ENCODE measurements at regions not wholly inside any gene's neighbourhood (a gene's known extent, or its start where the extent isn't known, plus 50 kb on each side); places are given as distances from the start of the nearest gene placed in this dataset.
"Not testable (repeated sequence)": the region's sequence is repeated elsewhere in the genome, so short reads cannot be mapped to it uniquely, and the experiment has no call there.

GRCh38 chr18:60911504-60911903 is 421.7 kb upstream of the CDH20 start:
- no peak for ATAC-seq
- Mint-ChIP-seq H3K4me1 (ENCODE audit: low read depth) (no peaks in the 10 kb centered on the region), H3K4me3 (no peak overlapping the region), H3K9me3 (ENCODE audit: insufficient read depth) (no peaks in the 10 kb centered on the region), H3K27me3 (ENCODE audit: low read depth) (no peaks in the 10 kb centered on the region), H3K36me3 (ENCODE audit: low read depth) (no peaks in the 10 kb centered on the region), H3K27ac (no peak overlapping the region)
- ChIA-PET CTCF (no interaction called here), POLR2A (no interaction called here)
- no peak for DNase-seq

- H3K27me3 Mint-ChIP-seq (ENCODE audit: low read depth), result no peaks in the 10 kb centered on the region
- no peaks in the 10 kb centered on the region for H3K9me3 Mint-ChIP-seq (ENCODE audit: insufficient read depth)
- H3K4me1 Mint-ChIP-seq (ENCODE audit: low read depth), result no peaks in the 10 kb centered on the region
- no peak overlapping the region for H3K27ac Mint-ChIP-seq
- POLR2A ChIA-PET, result no interaction called here
- CTCF ChIA-PET, result no interaction called here
- no peak for DNase-seq
- no peak overlapping the region for H3K4me3 Mint-ChIP-seq
- no peaks in the 10 kb centered on the region for H3K36me3 Mint-ChIP-seq (ENCODE audit: low read depth)
- ATAC-seq, result no peak
Observed at GRCh38 chr18:60915160-60915559, 418.1 kb upstream of the CDH20 start.

GRCh38 chr18:60918862-60919261 is 414.4 kb upstream of the CDH20 start:
- CTCF ChIA-PET; H3K4me1 Mint-ChIP-seq (ENCODE audit: low read depth); H3K36me3 Mint-ChIP-seq (ENCODE audit: low read depth); H3K9me3 Mint-ChIP-seq (ENCODE audit: insufficient read depth); POLR2A ChIA-PET; H3K27me3 Mint-ChIP-seq (ENCODE audit: low read depth); H3K27ac Mint-ChIP-seq; DNase-seq; H3K4me3 Mint-ChIP-seq; ATAC-seq: not testable (repeated sequence)

DNA sequence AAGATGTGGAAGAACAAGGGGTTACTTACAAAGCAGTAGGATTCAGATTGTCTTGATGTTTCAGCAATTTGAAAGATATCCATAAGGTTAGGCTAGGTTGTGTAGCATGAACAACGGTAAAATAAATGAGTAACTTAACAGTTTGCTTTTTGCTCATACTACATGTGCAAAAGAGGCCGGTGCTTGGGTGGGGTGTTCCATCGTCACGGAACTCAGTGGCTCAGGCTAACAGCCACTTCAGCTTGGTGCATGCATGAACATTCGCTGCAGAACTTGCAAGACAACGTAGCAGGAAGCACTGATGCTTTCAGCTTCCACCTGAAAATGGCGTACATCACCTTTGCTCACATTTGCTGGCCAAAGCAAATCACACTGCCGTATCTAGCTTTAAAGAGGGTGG is 407.3 kb upstream of the CDH20 start:
- ChIA-PET CTCF (no interaction called here), POLR2A (no interaction called here)
- no peaks in the 10 kb centered on the region for H3K27me3 Mint-ChIP-seq (ENCODE audit: low read depth)
- no peak for ATAC-seq
- H3K4me1 Mint-ChIP-seq (ENCODE audit: low read depth), result no peaks in the 10 kb centered on the region
- H3K9me3 Mint-ChIP-seq (ENCODE audit: insufficient read depth), result no peaks in the 10 kb centered on the region
- H3K27ac Mint-ChIP-seq, result no peak overlapping the region
- H3K36me3 Mint-ChIP-seq (ENCODE audit: low read depth), result no peaks in the 10 kb centered on the region
- no peak for DNase-seq
- no peak overlapping the region for H3K4me3 Mint-ChIP-seq

DNA sequence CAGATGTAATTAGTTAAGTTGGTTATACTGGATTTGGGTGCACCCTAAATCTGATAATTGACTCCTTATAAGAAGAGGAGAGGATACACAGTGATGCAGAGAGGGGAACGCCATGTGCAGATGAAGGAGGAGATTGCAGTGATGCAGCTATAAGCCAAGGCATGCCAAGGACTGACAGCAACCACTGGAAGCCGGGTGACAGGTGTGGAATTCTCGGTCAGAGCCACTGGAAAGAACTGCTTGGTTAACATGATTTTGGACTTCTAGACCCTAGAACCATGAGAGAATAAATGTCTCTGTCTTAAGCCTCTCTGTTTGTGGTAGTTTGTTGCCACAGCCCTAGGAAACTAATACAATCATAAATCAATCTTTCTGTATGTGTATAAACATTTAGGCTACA is 403.3 kb upstream of the CDH20 start:
- Mint-ChIP-seq H3K4me1 (ENCODE audit: low read depth) (no peaks in the 10 kb centered on the region), H3K27ac (no peak overlapping the region), H3K4me3 (no peak overlapping the region), H3K36me3 (ENCODE audit: low read depth) (no peaks in the 10 kb centered on the region), H3K9me3 (ENCODE audit: insufficient read depth) (peaks cover 14% of the 10 kb centered on the region), H3K27me3 (ENCODE audit: low read depth) (no peaks in the 10 kb centered on the region)
- no peak for ATAC-seq
- ChIA-PET CTCF (no interaction called here), POLR2A (no interaction called here)
- no peak for DNase-seq

DNA sequence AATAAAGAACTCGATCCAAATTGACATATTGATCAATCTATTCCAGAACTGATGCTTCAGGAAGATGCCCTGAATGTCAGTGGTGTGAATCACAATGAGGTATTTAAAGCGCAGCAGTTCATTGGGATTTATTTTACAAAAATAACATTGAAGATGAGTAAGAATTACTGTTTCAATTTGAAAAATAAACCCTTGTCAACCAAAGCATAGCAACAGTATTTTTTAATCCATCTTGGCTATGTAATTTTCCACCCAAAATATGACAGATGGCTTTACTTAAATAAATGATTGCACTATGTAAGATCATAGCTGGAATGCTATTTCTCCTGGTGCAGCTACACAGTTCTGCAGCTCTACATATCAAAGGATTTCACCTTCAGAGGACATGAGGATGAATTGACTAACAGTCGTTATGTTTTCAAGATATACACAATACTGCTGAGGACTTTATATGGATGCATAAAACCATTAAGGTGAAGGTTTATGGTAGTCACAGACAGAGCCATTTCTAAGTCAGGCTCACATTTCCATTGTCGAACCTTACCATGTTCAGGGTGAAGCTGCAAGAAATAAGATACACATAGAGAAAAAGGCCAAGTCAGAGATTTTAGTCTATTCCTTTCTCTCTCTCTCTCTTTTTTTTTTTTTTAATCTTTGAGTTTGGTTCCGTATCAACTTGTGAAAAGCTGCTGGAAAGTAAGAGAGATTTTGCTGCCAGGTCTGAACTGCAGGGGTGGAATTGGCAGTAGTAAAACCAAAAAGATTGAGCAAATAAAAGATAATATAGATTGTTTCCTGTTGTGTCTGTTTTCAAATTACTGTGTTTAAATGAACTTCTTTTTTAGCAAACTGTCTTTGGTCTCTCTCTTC is 398.0 kb upstream of the CDH20 start:
- no peak for DNase-seq
- H3K4me3 Mint-ChIP-seq, result no peak overlapping the region
- H3K27me3 Mint-ChIP-seq (ENCODE audit: low read depth), result no peaks in the 10 kb centered on the region
- ChIA-PET POLR2A (no interaction called here), CTCF (no interaction called here)
- no peak for ATAC-seq
- peaks cover 14% of the 10 kb centered on the region for H3K9me3 Mint-ChIP-seq (ENCODE audit: insufficient read depth)
- H3K36me3 Mint-ChIP-seq (ENCODE audit: low read depth), result no peaks in the 10 kb centered on the region
- H3K27ac Mint-ChIP-seq, result no peak overlapping the region
- no peaks in the 10 kb centered on the region for H3K4me1 Mint-ChIP-seq (ENCODE audit: low read depth)

- no peaks in the 10 kb centered on the region for H3K36me3 Mint-ChIP-seq (ENCODE audit: low read depth)
- no peak for ATAC-seq
- ChIA-PET POLR2A (no interaction called here), CTCF (no interaction called here)
- no peak overlapping the region for H3K27ac Mint-ChIP-seq
- no peak for DNase-seq
- no peak overlapping the region for H3K4me3 Mint-ChIP-seq
- H3K9me3 Mint-ChIP-seq (ENCODE audit: insufficient read depth), result peaks cover 16% of the 10 kb centered on the region
- H3K27me3 Mint-ChIP-seq (ENCODE audit: low read depth), result no peaks in the 10 kb centered on the region
- no peaks in the 10 kb centered on the region for H3K4me1 Mint-ChIP-seq (ENCODE audit: low read depth)
Observed at GRCh38 chr18:60936101-60936500, 397.1 kb upstream of the CDH20 start.

DNA sequence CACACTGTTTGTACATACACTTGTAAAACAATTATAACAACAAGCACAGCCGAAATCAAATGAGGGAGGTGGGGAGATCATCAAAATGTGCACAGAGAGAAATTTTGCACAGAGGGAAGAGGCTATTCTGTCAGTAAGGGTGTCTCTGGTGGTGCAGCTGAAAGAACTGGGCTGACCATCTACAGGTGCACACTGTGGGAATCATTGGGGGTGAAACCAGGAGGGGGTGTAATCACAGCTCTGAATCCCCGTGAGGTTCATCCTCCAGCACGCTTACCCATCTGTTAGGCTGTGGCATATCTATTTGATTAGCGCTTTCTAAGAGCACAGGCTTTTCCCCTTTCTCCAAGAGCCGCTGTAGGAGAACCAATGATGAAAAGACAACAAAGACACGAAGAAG is 389.9 kb upstream of the CDH20 start:
- no peak overlapping the region for H3K27ac Mint-ChIP-seq
- H3K27me3 Mint-ChIP-seq (ENCODE audit: low read depth), result no peaks in the 10 kb centered on the region

DNA sequence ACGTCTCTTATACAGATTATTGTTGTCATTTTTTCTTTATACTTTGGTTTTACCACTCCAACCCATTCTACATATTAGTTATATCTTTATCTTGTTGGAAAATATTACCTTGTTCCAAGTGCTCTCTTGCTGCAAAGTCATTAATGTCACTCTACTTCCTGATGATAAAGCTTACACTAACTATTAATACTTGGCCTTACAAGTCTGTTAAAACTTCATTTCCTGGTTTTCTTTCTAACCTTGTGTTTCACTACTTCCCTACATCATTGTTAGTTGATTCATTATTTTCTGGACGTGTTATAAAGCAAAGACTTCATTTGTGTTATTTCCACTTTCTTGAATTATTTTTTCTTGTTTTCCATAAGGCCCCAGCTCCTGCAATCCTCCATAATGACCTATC is 382.6 kb upstream of the CDH20 start:
- ATAC-seq (no peak), DNase-seq (no peak)
- Mint-ChIP-seq H3K36me3 (ENCODE audit: low read depth) (no peaks in the 10 kb centered on the region), H3K4me1 (ENCODE audit: low read depth) (no peaks in the 10 kb centered on the region), H3K27ac (no peak overlapping the region), H3K9me3 (ENCODE audit: insufficient read depth) (peaks cover 3% of the 10 kb centered on the region), H3K4me3 (no peak overlapping the region), H3K27me3 (ENCODE audit: low read depth) (no peaks in the 10 kb centered on the region)
- POLR2A ChIA-PET, result no interaction called here
- CTCF ChIA-PET, result no interaction called here

More for the DNA sequence above, 389.9 kb upstream of the CDH20 start:
- CTCF ChIA-PET, result no interaction called here
- POLR2A ChIA-PET, result no interaction called here
- DNase-seq, result no peak
- Mint-ChIP-seq H3K4me1 (ENCODE audit: low read depth) (no peaks in the 10 kb centered on the region), H3K9me3 (ENCODE audit: insufficient read depth) (peaks cover 20% of the 10 kb centered on the region), H3K4me3 (no peak overlapping the region), H3K36me3 (ENCODE audit: low read depth) (no peaks in the 10 kb centered on the region)
- ATAC-seq, result no peak

GRCh38 chr18:60951091-60951490 is 382.1 kb upstream of the CDH20 start:
- Mint-ChIP-seq H3K27me3 (ENCODE audit: low read depth) (no peaks in the 10 kb centered on the region), H3K4me3 (no peak overlapping the region), H3K9me3 (ENCODE audit: insufficient read depth) (peaks cover 3% of the 10 kb centered on the region), H3K36me3 (ENCODE audit: low read depth) (no peaks in the 10 kb centered on the region), H3K27ac (no peak overlapping the region), H3K4me1 (ENCODE audit: low read depth) (no peaks in the 10 kb centered on the region)
- ATAC-seq, result no peak
- ChIA-PET POLR2A (no interaction called here), CTCF (no interaction called here)
- no peak for DNase-seq

DNA sequence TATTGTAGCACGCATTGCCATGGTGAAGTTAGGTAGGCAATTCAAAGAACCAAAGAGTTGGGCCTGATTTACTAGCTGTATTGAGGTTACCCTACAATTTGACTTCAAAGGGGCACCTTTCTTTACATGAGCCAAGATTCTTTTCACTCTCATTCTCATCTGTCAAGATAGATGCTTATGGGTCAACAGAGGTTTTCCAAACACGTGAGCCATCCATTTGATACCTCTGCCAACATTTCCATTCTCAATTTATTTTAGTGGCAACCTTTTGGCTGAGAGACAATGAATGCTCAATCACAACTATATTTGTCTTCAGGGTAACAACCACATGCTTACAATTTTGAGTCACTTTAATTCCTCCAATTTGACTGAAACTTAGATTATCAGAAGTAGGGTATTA is 370.6 kb upstream of the CDH20 start:
- H3K9me3 Mint-ChIP-seq (ENCODE audit: insufficient read depth), result no peaks in the 10 kb centered on the region
- CTCF ChIA-PET, result no interaction called here
- ATAC-seq (no peak), DNase-seq (no peak)
- H3K27me3 Mint-ChIP-seq (ENCODE audit: low read depth), result no peaks in the 10 kb centered on the region
- H3K36me3 Mint-ChIP-seq (ENCODE audit: low read depth), result no peaks in the 10 kb centered on the region
- H3K4me3 Mint-ChIP-seq, result no peak overlapping the region
- POLR2A ChIA-PET, result no interaction called here
- H3K4me1 Mint-ChIP-seq (ENCODE audit: low read depth), result no peaks in the 10 kb centered on the region
- no peak overlapping the region for H3K27ac Mint-ChIP-seq

DNA sequence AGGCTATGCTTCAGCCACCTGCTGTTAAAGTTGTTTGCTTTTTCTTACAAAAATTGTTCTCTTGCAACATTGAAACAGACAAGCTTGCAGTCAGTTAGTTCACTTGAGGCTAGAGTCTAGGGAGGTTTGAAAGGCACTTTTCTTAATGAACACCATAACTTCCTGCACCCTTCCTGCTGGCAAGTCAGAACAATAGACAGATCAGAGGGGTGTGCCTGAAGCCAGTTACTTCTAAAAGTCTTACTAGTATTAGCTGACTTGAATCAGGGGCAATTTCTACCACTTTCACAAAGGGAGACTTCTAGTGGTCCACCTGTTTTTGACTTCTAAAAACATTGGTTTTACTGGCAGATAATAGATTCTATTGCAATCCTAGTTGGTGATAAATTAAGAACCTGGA is 367.4 kb upstream of the CDH20 start:
- Mint-ChIP-seq H3K4me1 (ENCODE audit: low read depth) (no peaks in the 10 kb centered on the region), H3K9me3 (ENCODE audit: insufficient read depth) (no peaks in the 10 kb centered on the region), H3K4me3 (no peak overlapping the region), H3K27ac (no peak overlapping the region), H3K36me3 (ENCODE audit: low read depth) (no peaks in the 10 kb centered on the region), H3K27me3 (ENCODE audit: low read depth) (no peaks in the 10 kb centered on the region)
- ChIA-PET CTCF (no interaction called here), POLR2A (no interaction called here)
- no peak for ATAC-seq
- no peak for DNase-seq

GRCh38 chr18:60966876-60967275 is 366.4 kb upstream of the CDH20 start:
- H3K27ac Mint-ChIP-seq, result no peak overlapping the region
- no peak overlapping the region for H3K4me3 Mint-ChIP-seq
- H3K4me1 Mint-ChIP-seq (ENCODE audit: low read depth), result no peaks in the 10 kb centered on the region
- DNase-seq (no peak), ATAC-seq (no peak)
- H3K27me3 Mint-ChIP-seq (ENCODE audit: low read depth), result no peaks in the 10 kb centered on the region
- CTCF ChIA-PET, result no interaction called here
- H3K9me3 Mint-ChIP-seq (ENCODE audit: insufficient read depth), result no peaks in the 10 kb centered on the region
- no peaks in the 10 kb centered on the region for H3K36me3 Mint-ChIP-seq (ENCODE audit: low read depth)
- POLR2A ChIA-PET, result no interaction called here

Measured in activated CD8-positive, alpha-beta T cell treated with anti-CD3 and anti-CD28 coated beads, Interleukin-2, amount 10 ng/mL, durations not matched to agents 7 days and 5 days (primary cell).